GM18861 (cell line): ENCODE measurements at regions not wholly inside any gene's neighbourhood (a gene's known extent, or its start where the extent isn't known, plus 50 kb on each side); places are given as distances from the start of the nearest gene placed in this dataset.

ENCODE experiments used
- ATAC-seq: cut with Tn5 transposase; IDR thresholded peaks from one replicate; pipeline ENCODE4 v1.9.1; 2021; ENCODE audit not compliant: unreplicated experiment

DNA sequence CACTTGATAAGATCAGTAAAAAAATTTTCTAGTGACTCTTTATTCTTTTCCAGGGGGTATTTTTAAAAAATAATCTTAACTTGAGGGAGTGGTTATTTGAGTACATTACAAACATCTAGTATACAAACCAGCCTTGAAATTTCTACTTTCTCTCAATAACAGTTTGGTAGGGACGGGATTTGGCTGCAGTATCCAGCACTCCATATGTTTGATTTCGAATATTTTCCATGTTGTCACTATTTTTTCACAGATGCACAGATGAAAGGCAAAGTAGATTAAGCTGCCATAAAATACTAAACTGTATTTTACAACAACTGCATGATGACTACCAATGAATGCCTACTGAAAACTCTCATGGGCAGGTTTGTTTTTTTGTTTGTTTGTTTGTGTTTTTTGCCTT is 225.0 kb downstream of the COX7B2 start:
- ATAC-seq, result no peak

DNA sequence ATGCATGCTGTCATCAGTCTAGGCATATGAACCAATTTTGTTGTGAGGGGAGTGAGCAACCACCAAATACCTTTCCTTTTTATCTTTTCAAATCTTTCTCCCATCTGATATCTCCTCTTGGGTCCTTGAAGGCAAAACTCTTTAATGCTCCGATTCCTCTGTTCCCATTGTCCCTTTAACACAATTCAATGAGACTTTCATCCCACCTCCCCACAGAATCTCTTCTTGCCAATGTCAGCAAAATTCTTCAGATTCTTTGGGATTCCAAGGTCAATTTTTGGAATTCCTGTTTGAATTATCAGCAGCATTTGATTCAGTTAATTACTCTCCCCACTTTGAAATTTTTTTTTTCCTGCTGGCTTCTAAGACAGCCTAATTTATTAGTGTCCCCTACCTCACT is 232.7 kb downstream of the COX7B2 start:
- no peak for ATAC-seq

DNA sequence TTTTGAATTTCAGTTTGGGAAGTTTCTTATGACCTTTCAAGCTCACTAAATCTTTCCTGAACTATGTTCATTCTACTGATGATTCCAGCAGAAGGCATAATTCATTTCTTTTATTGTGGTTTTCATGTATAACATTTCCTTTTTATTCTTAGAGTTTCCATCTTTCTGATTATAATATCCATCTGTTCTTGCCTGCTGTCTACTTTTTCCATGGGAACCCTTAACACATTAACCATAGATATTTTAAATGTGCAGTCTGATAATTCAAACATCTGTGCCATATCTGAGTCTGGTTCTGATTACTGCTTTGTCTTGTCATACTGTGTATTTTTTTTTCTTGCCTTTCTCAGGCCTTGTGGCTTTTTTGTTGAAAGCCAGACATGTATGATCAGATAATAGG is 234.7 kb downstream of the COX7B2 start:
- no peak for ATAC-seq

DNA sequence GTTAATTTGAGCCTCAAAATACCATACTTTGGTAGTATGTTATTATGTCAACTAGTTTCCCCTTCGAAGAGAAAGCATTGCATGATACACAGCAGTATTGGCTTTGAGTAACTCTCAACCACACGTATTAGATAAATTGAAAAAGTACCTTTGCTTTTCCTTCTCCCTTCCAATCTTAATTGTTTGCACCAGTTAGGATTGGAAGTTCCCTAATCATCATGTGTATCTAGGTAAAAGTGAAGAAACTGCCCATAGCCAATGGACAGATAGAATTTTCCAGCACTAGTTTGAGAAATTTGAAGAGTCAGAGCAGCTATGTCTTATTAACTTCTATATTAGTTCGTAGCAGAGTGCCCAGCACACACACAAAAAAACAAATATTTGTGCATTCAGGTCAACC is 241.3 kb downstream of the COX7B2 start:
- ATAC-seq, result no peak

DNA sequence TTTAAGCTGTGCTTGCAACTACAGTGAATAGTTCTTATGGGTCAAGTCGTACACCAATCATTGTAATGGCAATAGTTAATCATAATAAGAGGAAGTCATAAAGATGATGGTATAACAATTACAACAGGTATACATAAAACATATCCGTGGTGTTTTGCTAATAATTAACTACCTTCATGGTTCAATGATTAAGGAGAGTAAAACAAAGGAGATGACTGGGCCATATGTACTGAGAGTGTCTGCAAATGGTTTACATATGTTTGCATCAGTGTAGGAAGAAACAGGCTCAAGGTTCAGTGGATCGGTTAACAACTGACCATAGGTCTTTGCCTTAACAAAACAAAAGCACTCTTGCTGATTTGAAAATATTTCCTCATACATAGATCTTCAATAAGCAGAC is 253.0 kb downstream of the COX7B2 start:
- ATAC-seq, result no peak

DNA sequence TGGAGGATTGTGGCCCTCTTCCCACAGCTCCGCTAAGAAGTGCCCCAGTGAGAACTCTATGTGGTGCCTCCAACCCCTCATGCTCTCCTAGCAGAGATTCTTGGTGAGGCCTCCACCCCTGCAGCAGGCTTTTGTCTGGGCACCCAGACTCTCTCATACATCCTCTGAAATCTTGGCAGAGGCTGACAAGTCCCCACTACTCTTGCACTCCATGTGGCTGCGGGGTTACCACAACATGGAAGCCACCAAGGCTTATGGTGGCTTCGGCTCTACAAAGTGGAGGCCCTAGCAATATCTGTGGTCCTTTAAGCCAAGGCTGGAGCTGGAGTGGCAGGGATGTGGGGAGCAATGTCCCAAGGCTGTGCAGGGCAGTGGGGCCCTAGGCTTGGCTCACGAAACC is 255.2 kb downstream of the COX7B2 start:
- ATAC-seq, result no peak

DNA sequence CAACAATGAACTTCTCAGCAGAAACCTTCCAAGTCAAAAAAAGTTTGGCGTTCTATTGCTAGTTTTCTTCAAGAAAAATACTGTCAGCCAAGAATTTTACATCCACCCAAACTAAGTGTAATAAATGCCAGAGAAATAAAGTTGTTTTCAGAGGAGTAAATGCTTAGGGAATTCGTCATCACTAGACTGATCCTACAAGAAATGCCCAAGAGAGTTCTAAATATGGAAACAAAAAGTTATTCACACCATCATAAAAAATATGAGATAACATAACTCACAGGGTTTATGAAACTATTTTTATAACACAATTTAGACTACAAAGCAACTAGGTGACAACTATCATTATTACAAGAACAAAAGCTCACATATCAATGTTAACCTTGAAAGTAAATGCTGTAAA is 259.5 kb upstream of the GABRA2 start:
- no peak for ATAC-seq

DNA sequence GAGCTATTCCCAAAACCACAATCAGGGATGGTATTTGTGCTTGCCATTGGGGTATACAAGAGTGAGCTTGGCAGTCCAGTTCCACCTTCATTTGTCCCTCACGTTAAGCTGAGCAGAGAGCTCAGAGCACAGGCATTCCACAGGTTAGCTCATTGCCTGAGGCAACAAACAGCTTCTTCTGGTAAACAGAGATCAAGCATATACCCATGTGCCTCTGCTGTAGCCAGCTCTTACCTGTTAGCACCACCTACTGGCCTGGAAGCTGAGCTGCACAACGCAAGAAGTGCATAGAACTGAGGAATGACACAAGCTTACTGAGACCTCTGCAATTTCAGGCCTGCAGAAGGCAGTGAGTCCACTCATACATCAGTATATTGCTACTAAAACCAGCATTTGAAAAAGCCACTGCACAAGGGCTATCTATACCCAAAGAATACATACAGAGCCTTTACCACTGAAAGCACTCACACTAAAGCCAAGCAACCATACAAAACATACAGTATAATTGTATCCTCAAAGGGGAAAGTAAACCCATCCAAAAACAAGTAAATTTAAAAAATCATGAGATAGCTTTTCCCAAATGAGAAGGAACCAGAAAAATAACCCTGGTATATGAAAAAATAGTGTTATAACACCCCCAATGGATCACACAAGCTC is 258.3 kb upstream of the GABRA2 start:
- peak; percentile 96 for ATAC-seq

DNA sequence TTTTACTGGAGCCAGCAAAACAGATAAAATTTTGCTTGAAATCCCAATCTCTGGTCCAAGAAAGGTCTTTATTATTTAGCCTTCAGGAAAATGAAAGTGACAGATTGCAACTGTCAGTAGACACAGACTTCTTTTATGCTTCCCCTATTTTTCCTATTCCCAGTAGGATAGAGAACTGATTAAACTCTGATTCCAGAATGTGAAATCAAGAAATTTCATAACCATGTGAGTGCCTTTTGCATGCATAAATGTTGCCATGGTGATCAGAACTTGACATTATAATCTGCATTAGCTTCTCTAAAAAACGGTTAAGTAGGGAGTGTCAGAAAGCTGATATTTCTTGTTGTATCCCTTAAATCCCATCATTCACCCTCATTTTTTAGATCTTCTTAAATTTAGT is 255.2 kb upstream of the GABRA2 start:
- no peak for ATAC-seq
